ENCODE measurements at regions not wholly inside any gene's neighbourhood (a gene's known extent, or its start where the extent isn't known, plus 50 kb on each side); places are given as distances from the start of the nearest gene placed in this dataset.

DNA sequence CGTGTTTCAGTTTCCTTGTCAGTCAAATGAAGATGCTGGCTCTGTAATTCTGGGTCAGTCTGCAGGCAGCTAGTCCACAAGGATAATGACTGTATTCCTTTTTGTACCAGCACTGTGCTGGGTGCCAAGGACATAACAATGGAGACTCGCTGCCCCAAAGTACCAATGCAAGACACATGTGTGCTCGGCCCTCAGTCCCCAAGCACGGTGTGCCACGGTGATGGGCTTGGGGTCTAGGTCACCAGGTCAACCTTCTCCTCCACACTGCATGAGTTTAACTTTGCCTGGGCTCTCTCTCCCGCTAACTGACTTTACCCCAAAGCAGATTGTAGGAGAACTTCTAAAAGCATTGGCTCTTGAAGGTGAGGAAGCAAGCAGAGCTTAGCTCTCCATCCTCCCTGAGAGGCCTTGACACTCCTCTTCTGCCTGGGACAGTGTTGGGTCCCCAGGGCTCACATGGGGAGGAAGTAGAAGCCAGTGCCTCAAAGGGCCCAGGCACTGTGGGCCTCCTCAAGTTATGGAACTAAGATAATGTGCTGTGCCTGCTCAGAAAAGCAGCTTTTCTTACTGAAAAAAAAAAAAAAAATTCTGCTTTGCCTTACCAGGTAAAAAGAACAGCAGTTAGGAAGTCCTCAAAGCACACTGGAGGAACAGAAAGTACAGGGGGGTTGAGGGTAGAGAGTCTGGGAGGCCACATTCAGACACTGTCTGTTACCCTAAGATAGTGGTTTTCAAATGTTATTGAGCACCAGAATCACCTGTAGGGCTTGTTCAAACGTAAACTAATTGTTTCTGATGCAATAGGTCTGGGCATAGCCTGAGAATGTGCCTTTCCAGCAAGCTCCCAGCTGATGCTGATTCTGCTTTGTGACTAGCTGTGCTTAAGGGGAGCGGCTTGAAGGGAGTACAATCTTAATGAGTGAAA, 276.4 kb upstream of the CXCR4 start:
- intact Hi-C loops (cut with micrococcal nuclease), result no loop called here
- ChIA-PET CTCF (interaction anchor here (0.7 to 1.3 kb wide), 2 partner anchors 10 to 1444 kb away, joined by 3 to 4 read pairs; no protein-coding TSS in a partner anchor), POLR2A (no interaction called here)
- peaks cover 4 to 33% (median 13%) of the 10 kb centered on the region in 7 donors for H3K4me1 Mint-ChIP-seq
- no peak for ATAC-seq
- Histone ChIP-seq H3K4me3 (ENCODE audit: low read length) (no peak overlapping the region), H3K9me3 (ENCODE audit: control insufficient read depth in 2 of 3, low read length in 3 of 3) (no peaks in the 10 kb centered on the region), H3K27me3 (ENCODE audit: control insufficient read depth in 2 of 2, insufficient read depth in 2 of 2, low read length in 2 of 2) (no peaks in the 10 kb centered on the region), H3K36me3 (ENCODE audit: control insufficient read depth in 2 of 3, insufficient read depth in 3 of 3, low read length in 3 of 3) (no peaks in the 10 kb centered on the region), H3K4me1 (ENCODE audit: control insufficient read depth in 2 of 2, insufficient read depth in 2 of 2, low read length in 2 of 2) (peaks cover 0 to 4% of the 10 kb centered on the region in 2 donors), H3K27ac (ENCODE audit: low read depth, low read length) (no peak overlapping the region)
- peak overlapping the region in 1 of 9 donors; percentile 10 for H3K27ac Mint-ChIP-seq
- no peak for DNase-seq
- H3K9me3 Mint-ChIP-seq, result no peaks in the 10 kb centered on the region
- no peaks in the 10 kb centered on the region for H3K36me3 Mint-ChIP-seq
- H3K27me3 Mint-ChIP-seq, result peaks cover 0 to 4% (median 0%) of the 10 kb centered on the region in 5 donors
- H3K4me3 Mint-ChIP-seq, result no peak overlapping the region

DNA sequence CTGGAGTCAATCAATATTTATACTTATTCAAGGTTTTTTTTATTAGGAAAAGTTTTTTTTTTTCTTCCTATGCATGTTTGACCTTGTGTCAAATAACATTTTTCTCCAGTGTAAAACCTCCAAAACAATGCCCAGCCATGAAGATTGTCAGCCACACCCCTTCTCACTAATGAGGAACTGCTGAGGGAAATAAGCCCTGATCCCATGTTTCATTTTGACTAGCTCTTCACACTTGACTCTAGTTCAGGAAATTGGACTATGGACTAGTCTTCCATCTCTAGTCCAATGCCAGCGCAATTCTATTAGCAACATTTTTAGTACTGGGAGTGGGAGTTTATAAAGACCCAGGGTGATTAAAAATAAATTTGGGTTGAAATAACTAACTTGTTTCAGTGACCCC, 275.6 kb upstream of the CXCR4 start:
- CTCF ChIA-PET, result interaction anchor here (0.7 to 1.3 kb wide), 2 partner anchors 9 to 1445 kb away, joined by 3 to 4 read pairs; no protein-coding TSS in a partner anchor
- intact Hi-C loops (cut with micrococcal nuclease), result no loop called here
- Histone ChIP-seq H3K4me1 (ENCODE audit: control insufficient read depth in 2 of 2, insufficient read depth in 2 of 2, low read length in 2 of 2) (peaks cover 0 to 4% of the 10 kb centered on the region in 2 donors), H3K36me3 (ENCODE audit: control insufficient read depth in 2 of 3, insufficient read depth in 3 of 3, low read length in 3 of 3) (no peaks in the 10 kb centered on the region), H3K27ac (ENCODE audit: low read depth, low read length) (no peak overlapping the region), H3K4me3 (ENCODE audit: low read length) (no peak overlapping the region), H3K27me3 (ENCODE audit: control insufficient read depth in 2 of 2, insufficient read depth in 2 of 2, low read length in 2 of 2) (no peaks in the 10 kb centered on the region), H3K9me3 (ENCODE audit: control insufficient read depth in 2 of 3, low read length in 3 of 3) (no peaks in the 10 kb centered on the region)
- no peak for ATAC-seq
- no peaks in the 10 kb centered on the region for H3K36me3 Mint-ChIP-seq
- peaks cover 4 to 33% (median 13%) of the 10 kb centered on the region in 7 donors for H3K4me1 Mint-ChIP-seq
- H3K27me3 Mint-ChIP-seq, result peaks cover 0 to 4% (median 0%) of the 10 kb centered on the region in 5 donors
- POLR2A ChIA-PET, result no interaction called here
- DNase-seq, result no peak
- H3K9me3 Mint-ChIP-seq, result no peaks in the 10 kb centered on the region
- H3K4me3 Mint-ChIP-seq, result no peak overlapping the region
- no peak overlapping the region for H3K27ac Mint-ChIP-seq

DNA sequence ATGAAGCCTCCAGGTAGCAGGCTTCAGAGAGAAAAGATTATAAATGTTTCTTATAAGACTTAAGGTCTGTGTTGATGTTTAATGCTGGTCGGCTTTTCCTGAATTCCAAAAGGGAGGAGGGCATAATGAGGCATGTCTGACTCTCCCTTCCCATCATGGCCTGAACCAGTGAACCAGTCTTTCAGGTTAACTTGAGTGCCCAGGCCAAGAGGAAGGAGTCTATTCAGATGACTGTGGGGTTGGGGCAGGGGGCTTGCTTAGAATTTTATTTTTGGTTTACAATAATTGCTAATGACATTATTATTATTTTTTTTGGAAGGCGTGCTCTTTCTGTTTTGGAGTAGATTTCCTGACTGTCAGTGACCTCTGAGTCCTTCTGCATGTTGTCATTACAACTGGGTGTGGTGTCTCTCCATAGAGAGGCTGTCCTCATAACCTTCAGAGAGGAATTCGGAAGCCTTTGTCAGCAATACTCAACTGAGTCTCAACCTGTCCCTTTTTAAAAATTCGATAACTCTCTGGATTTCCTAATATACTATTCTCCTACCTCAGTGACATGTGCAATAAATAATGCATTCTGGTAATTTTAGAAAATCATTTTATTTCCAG, 275.1 kb upstream of the CXCR4 start:
- no peak overlapping the region for H3K27ac Mint-ChIP-seq

DNA sequence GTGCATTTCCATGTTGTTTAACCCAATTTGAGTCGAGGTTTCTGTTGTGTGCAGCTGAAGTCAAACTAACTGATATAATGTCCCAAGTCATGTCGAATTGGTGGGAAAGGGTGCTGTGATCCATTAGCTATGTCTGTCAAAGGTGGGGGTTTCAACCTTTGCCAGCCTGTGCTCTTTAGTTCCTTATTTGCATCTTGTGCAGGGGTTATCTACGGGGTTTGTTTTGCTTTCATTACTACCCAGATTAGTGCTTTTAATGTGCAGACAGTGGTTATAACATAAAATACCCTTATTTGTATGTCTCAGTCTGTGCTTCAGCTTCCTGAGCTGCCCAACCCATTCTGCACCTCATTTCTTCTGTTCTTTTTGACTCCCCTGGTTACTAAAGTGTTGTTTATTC, 271.9 kb upstream of the CXCR4 start:
- Histone ChIP-seq H3K9me3 (ENCODE audit: control insufficient read depth in 2 of 3, low read length in 3 of 3) (no peaks in the 10 kb centered on the region), H3K4me3 (ENCODE audit: low read length) (no peak overlapping the region), H3K36me3 (ENCODE audit: control insufficient read depth in 2 of 3, insufficient read depth in 3 of 3, low read length in 3 of 3) (no peaks in the 10 kb centered on the region), H3K27me3 (ENCODE audit: control insufficient read depth in 2 of 2, insufficient read depth in 2 of 2, low read length in 2 of 2) (no peaks in the 10 kb centered on the region), H3K27ac (ENCODE audit: low read depth, low read length) (no peak overlapping the region), H3K4me1 (ENCODE audit: control insufficient read depth in 2 of 2, insufficient read depth in 2 of 2, low read length in 2 of 2) (peaks cover 0 to 4% of the 10 kb centered on the region in 2 donors)
- POLR2A ChIA-PET, result interaction anchor here (0.6 kb wide), 1 partner anchor 377 kb away, joined by 3 read pairs; no protein-coding TSS in a partner anchor
- intact Hi-C loops (cut with micrococcal nuclease), result no loop called here
- Mint-ChIP-seq H3K27ac (peak overlapping the region in 1 of 9 donors; percentile 1), H3K9me3 (no peaks in the 10 kb centered on the region), H3K36me3 (no peaks in the 10 kb centered on the region), H3K4me3 (no peak overlapping the region), H3K27me3 (no peaks in the 10 kb centered on the region), H3K4me1 (peaks cover 0 to 26% (median 15%) of the 10 kb centered on the region in 7 donors)
- DNase-seq (no peak), ATAC-seq (peak; percentile 59)
- CTCF ChIA-PET, result interaction anchor here (2.0 kb wide), 1 partner anchor 476 kb away, joined by 9 read pairs; no protein-coding TSS in a partner anchor

More for the DNA sequence above, 275.1 kb upstream of the CXCR4 start:
- Histone ChIP-seq H3K4me1 (ENCODE audit: control insufficient read depth in 2 of 2, insufficient read depth in 2 of 2, low read length in 2 of 2) (peaks cover 0 to 4% of the 10 kb centered on the region in 2 donors), H3K27me3 (ENCODE audit: control insufficient read depth in 2 of 2, insufficient read depth in 2 of 2, low read length in 2 of 2) (no peaks in the 10 kb centered on the region), H3K27ac (ENCODE audit: low read depth, low read length) (no peak overlapping the region), H3K4me3 (ENCODE audit: low read length) (no peak overlapping the region), H3K36me3 (ENCODE audit: control insufficient read depth in 2 of 3, insufficient read depth in 3 of 3, low read length in 3 of 3) (no peaks in the 10 kb centered on the region), H3K9me3 (ENCODE audit: control insufficient read depth in 2 of 3, low read length in 3 of 3) (no peaks in the 10 kb centered on the region)
- POLR2A ChIA-PET, result no interaction called here
- peaks cover 0 to 4% (median 0%) of the 10 kb centered on the region in 5 donors for H3K27me3 Mint-ChIP-seq
- DNase-seq (no peak), ATAC-seq (no peak)
- H3K4me3 Mint-ChIP-seq, result no peak overlapping the region
- H3K4me1 Mint-ChIP-seq, result peaks cover 4 to 33% (median 13%) of the 10 kb centered on the region in 7 donors
- intact Hi-C loops (cut with micrococcal nuclease), result no loop called here
- CTCF ChIA-PET, result no interaction called here
- no peaks in the 10 kb centered on the region for H3K36me3 Mint-ChIP-seq
- H3K9me3 Mint-ChIP-seq, result no peaks in the 10 kb centered on the region

DNA sequence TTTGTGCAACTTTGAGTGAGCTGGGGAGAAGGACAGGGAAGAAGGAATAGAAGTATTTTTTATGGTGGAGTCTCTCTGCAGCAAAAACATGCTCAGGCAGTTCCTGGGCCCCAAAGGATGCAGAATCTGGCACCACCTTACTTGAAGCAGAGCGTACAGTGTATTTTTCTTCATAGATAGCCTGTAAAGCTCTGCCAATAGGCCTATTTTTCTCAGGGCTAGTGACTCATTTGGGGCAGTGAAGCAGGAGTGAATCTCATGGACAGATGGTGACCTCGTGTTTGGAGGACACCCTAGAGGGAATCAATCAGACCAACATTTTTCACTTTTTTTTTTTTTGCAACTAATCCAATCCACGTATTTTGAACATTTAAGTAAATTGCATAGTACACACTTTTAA, 268.1 kb upstream of the CXCR4 start:
- intact Hi-C loops (cut with micrococcal nuclease), result no loop called here

DNA sequence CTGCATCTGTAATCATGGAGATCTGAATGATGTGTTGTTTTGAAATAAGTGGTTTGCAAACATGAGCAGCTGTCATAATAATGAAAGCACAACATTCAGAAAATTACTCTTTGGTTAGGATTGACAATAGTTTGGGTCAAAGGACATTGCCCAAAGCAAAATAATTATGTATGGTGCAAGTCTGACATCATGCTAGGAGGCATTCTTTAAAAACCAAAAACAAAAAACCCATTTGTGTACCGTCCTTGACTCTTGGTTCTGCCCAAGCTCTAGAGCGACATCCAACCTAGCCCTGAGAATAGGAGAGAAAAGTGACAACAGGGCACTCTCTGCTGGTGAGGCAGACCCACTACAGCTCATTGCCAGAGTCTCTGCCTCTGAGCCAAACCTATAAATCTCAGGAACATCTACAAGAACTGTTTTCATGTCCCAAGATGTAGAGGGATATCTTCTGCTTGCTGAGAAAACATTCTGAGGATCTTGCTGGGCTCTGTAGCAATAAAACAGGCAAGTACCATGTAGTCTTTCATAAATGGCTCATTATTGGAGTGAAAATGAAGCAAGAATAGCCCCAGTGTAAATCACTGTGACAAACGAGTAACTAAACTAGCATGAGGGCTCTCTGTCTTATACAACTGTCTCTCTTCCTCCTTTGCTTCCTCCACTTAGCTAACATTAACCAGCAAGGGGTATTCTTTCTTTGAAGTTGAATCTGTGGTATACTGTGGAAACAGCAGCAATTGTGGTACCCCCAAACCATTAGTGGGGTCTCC, 266.8 kb upstream of the CXCR4 start:
- peak; percentile 78 for ATAC-seq
- H3K27me3 ChIP-seq (ENCODE audit: control insufficient read depth in 2 of 2, insufficient read depth in 2 of 2, low read length in 2 of 2), result no peaks in the 10 kb centered on the region
- peak in 7 of 9 donors; percentile 63 to 79 (median 69) for DNase-seq
- intact Hi-C loops (cut with micrococcal nuclease), result loop anchor here (1.0 to 5.0 kb wide), 9 partner anchors 268 to 1395 kb away; partner anchors contain the start of genes MCM6 (in 1 of the 2), R3HDM1 (in 1 of the 2), RAB3GAP1 (in 1 of the 2) and ZRANB3 (in 1 of the 2)
- ChIA-PET POLR2A (interaction anchor here (0.6 to 7.2 kb wide), 12 partner anchors 44 to 853 kb away, joined by 3 to 86 read pairs (median 3); partner anchors contain the start of gene R3HDM1), CTCF (interaction anchor here (0.5 to 11.5 kb wide), 28 partner anchors 9 to 565 kb away, joined by 3 to 270 read pairs (median 4); partner anchors contain the start of gene DARS1)
- H3K36me3 ChIP-seq (ENCODE audit: control insufficient read depth in 2 of 3, insufficient read depth in 3 of 3, low read length in 3 of 3), result no peaks in the 10 kb centered on the region
- peaks cover 0 to 2% (median 0%) of the 10 kb centered on the region in 11 donors for H3K9me3 Mint-ChIP-seq
- no peak overlapping the region for H3K27ac ChIP-seq (ENCODE audit: low read depth, low read length)
- no peaks in the 10 kb centered on the region for H3K9me3 ChIP-seq (ENCODE audit: control insufficient read depth in 2 of 3, low read length in 3 of 3)
- H3K36me3 Mint-ChIP-seq, result no peaks in the 10 kb centered on the region
- H3K4me1 ChIP-seq (ENCODE audit: control insufficient read depth in 2 of 2, insufficient read depth in 2 of 2, low read length in 2 of 2), result peaks cover 22 to 25% of the 10 kb centered on the region in 2 donors
- H3K27ac Mint-ChIP-seq, result peak overlapping the region; percentile 37 to 98 (median 92)
- no peak overlapping the region for H3K4me3 ChIP-seq (ENCODE audit: low read length)
- H3K4me3 Mint-ChIP-seq, result peak overlapping the region in 6 of 10 donors; percentile 4 to 73 (median 30)
- H3K27me3 Mint-ChIP-seq, result no peaks in the 10 kb centered on the region
- H3K4me1 Mint-ChIP-seq, result peaks cover 21 to 46% (median 40%) of the 10 kb centered on the region in 7 donors

More for the DNA sequence above, 268.1 kb upstream of the CXCR4 start:
- H3K27me3 ChIP-seq (ENCODE audit: control insufficient read depth in 2 of 2, insufficient read depth in 2 of 2, low read length in 2 of 2), result no peaks in the 10 kb centered on the region
- H3K4me3 ChIP-seq (ENCODE audit: low read length), result no peak overlapping the region
- H3K9me3 Mint-ChIP-seq, result peaks cover 0 to 2% (median 0%) of the 10 kb centered on the region in 11 donors
- no peak overlapping the region for H3K27ac ChIP-seq (ENCODE audit: low read depth, low read length)
- H3K27me3 Mint-ChIP-seq, result no peaks in the 10 kb centered on the region
- H3K4me1 ChIP-seq (ENCODE audit: control insufficient read depth in 2 of 2, insufficient read depth in 2 of 2, low read length in 2 of 2), result peaks cover 22 to 25% of the 10 kb centered on the region in 2 donors
- no peak overlapping the region for H3K27ac Mint-ChIP-seq
- H3K36me3 ChIP-seq (ENCODE audit: control insufficient read depth in 2 of 3, insufficient read depth in 3 of 3, low read length in 3 of 3), result no peaks in the 10 kb centered on the region
- peaks cover 21 to 48% (median 39%) of the 10 kb centered on the region in 7 donors for H3K4me1 Mint-ChIP-seq
- ChIA-PET CTCF (interaction anchor here (1.0 to 11.5 kb wide), 3 partner anchors 470 to 481 kb away, joined by 3 to 270 read pairs (median 5); no protein-coding TSS in a partner anchor), POLR2A (interaction anchor here (1.8 kb wide), 1 partner anchor 472 kb away, joined by 10 read pairs; no protein-coding TSS in a partner anchor)
- H3K36me3 Mint-ChIP-seq, result no peaks in the 10 kb centered on the region
- ATAC-seq (no peak), DNase-seq (no peak)
- H3K9me3 ChIP-seq (ENCODE audit: control insufficient read depth in 2 of 3, low read length in 3 of 3), result no peaks in the 10 kb centered on the region
- H3K4me3 Mint-ChIP-seq, result no peak overlapping the region

Measured in naive thymus-derived CD4-positive, alpha-beta T cell (primary cell).